DOHH2 (cell line): ENCODE measurements at regions not wholly inside any gene's neighbourhood (a gene's known extent, or its start where the extent isn't known, plus 50 kb on each side); places are given as distances from the start of the nearest gene placed in this dataset.

Experiments used
- H3F3A ChIP-seq: fragments of 200-600 bp; sonication (generic), shearing (Covaris generic); 2 replicates; pipeline ENCODE4 v1.6.0; 2016; ENCODE audit warnings: antibody characterized with exemption, mild to moderate bottlenecking; ENCODE audit not compliant: control insufficient read depth, insufficient read depth
- H3K27ac ChIP-seq: fragments of 200-600 bp; sonication (generic); 2 replicates; pipeline ENCODE4 v1.5.1; 2014; ENCODE audit warnings: low read depth, mild to moderate bottlenecking, low read length, moderate library complexity
- H3K27me3 ChIP-seq: fragments of 200-600 bp; sonication (generic); 2 replicates; pipeline ENCODE4 v1.6.1; 2014; ENCODE audit warnings: mild to moderate bottlenecking, low read length, mixed read lengths; ENCODE audit not compliant: control insufficient read depth
- H3K36me3 ChIP-seq: fragments of 200-600 bp; sonication (generic); 2 replicates; pipeline ENCODE4 v1.6.1; 2014; ENCODE audit warnings: mild to moderate bottlenecking, low read length, moderate library complexity, mixed read lengths; ENCODE audit not compliant: control insufficient read depth
- H3K4me1 ChIP-seq: fragments of 200-600 bp; sonication (generic); 2 replicates; pipeline ENCODE4 v1.6.1; 2014; ENCODE audit warnings: mild to moderate bottlenecking, low read length, mixed read lengths; ENCODE audit not compliant: control insufficient read depth
- H3K4me2 ChIP-seq: fragments of 200-600 bp; sonication (generic); 2 replicates; pipeline ENCODE4 v1.6.0; 2014; ENCODE audit warnings: mild to moderate bottlenecking, low read length, moderate library complexity
- H3K4me3 ChIP-seq: fragments of 200-600 bp; sonication (generic); 2 replicates; pipeline ENCODE4 v1.5.1; 2014; ENCODE audit warnings: mild to moderate bottlenecking, low read length, mixed read lengths
- H3K79me2 ChIP-seq: fragments of 200-600 bp; sonication (generic); 2 replicates; pipeline ENCODE4 v1.6.1; 2014; ENCODE audit warnings: mild to moderate bottlenecking, low read length, mixed read lengths; ENCODE audit not compliant: control insufficient read depth
- H3K9me2 ChIP-seq: fragments of 200-600 bp; sonication (generic); replicated peaks from 2 replicates; pipeline ENCODE4 v1.6.1; 2014; ENCODE audit warnings: mild to moderate bottlenecking, low read length, mixed read lengths; ENCODE audit not compliant: control insufficient read depth
- H3K9me3 ChIP-seq: fragments of 200-600 bp; sonication (generic); 2 replicates; pipeline ENCODE4 v1.6.1; 2014; ENCODE audit warnings: antibody characterized with exemption, low read length, mixed read lengths; ENCODE audit not compliant: control insufficient read depth, insufficient read depth
- H4K20me1 ChIP-seq: fragments of 200-600 bp; sonication (generic); 2 replicates; pipeline ENCODE4 v1.6.0; 2014; ENCODE audit warnings: low read depth, mild to moderate bottlenecking, antibody characterized with exemption, low read length, moderate library complexity; ENCODE audit not compliant: control insufficient read depth, insufficient read depth
- EZH2phosphoT487 ChIP-seq: fragments of 200-600 bp; sonication (generic); IDR thresholded peaks from 2 replicates; pipeline ENCODE4 v1.6.1; 2017; ENCODE audit warnings: borderline replicate concordance, mild to moderate bottlenecking, antibody characterized with exemption, low read length, moderate library complexity, mixed read lengths
- TF ChIP-seq, protein P1 (sequence below): fragments of 200-600 bp; sonication (generic); IDR thresholded peaks from one replicate; pipeline ENCODE4 v1.5.1; 2014; ENCODE audit warnings: antibody characterized with exemption, mild to moderate bottlenecking, low read depth, low read length; ENCODE audit not compliant: poor library complexity, severe bottlenecking

- H3K27ac ChIP-seq: no peak overlapping the region
- no peaks in the 10 kb centered on the region for H3F3A ChIP-seq
- no peaks in the 10 kb centered on the region for H3K9me2 ChIP-seq
- no peak overlapping the region for H3K4me2 ChIP-seq
- peaks cover 5% of the 10 kb centered on the region; the same call in 1 of the 2 replicates for H3K4me1 ChIP-seq
- H3K79me2 ChIP-seq: no peaks in the 10 kb centered on the region
- H3K36me3 ChIP-seq: no peaks in the 10 kb centered on the region
- no peaks in the 10 kb centered on the region for H4K20me1 ChIP-seq
- H3K9me3 ChIP-seq: 0 out of 2 replicates have a peak, but pooled peaks cover 6% of the 10 kb centered on the region
- no peak overlapping the region for H3K4me3 ChIP-seq
- no peaks in the 10 kb centered on the region for H3K27me3 ChIP-seq
- TF ChIP-seq, protein P1, sequence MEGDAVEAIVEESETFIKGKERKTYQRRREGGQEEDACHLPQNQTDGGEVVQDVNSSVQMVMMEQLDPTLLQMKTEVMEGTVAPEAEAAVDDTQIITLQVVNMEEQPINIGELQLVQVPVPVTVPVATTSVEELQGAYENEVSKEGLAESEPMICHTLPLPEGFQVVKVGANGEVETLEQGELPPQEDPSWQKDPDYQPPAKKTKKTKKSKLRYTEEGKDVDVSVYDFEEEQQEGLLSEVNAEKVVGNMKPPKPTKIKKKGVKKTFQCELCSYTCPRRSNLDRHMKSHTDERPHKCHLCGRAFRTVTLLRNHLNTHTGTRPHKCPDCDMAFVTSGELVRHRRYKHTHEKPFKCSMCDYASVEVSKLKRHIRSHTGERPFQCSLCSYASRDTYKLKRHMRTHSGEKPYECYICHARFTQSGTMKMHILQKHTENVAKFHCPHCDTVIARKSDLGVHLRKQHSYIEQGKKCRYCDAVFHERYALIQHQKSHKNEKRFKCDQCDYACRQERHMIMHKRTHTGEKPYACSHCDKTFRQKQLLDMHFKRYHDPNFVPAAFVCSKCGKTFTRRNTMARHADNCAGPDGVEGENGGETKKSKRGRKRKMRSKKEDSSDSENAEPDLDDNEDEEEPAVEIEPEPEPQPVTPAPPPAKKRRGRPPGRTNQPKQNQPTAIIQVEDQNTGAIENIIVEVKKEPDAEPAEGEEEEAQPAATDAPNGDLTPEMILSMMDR: no peak
- TF ChIP-seq EZH2phosphoT487: no peak
Measured at GRCh38 chr13:44088411-44088810, 208.7 kb downstream of the LACC1 start.

DNA sequence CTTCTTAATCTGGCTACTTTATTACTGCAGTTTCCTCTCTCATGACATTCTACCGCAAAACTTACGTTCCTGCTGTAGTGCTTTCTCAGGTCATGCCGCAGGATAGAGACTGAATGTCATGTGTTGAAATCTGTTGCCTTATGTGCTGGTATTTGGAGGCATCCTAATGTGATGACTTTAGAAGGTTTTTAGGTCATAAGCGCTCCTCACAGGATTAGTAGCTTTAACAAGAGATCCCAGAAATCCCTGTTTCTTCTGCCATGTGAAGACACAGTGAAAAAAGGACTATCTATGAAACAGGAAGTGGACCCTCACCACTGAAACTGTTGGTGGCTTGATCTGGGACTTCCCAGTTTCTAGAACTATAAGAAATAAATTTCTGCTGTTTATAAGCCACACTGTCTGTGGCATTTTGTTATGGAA is 209.3 kb downstream of the LACC1 start:
- Histone ChIP-seq H3K9me3 (0 out of 2 replicates have a peak, but pooled peaks cover 6% of the 10 kb centered on the region), H3K9me2 (no peaks in the 10 kb centered on the region), H4K20me1 (no peaks in the 10 kb centered on the region), H3K4me1 (peaks cover 5% of the 10 kb centered on the region; the same call in 1 of the 2 replicates), H3K79me2 (no peaks in the 10 kb centered on the region), H3K4me3 (no peak overlapping the region), H3F3A (no peaks in the 10 kb centered on the region), H3K27ac (no peak overlapping the region), H3K36me3 (no peaks in the 10 kb centered on the region), H3K4me2 (no peak overlapping the region), H3K27me3 (no peaks in the 10 kb centered on the region)
- TF ChIP-seq EZH2phosphoT487: no peak
- TF ChIP-seq, protein P1: no peak

GRCh38 chr13:44089452-44089851 is 209.7 kb downstream of the LACC1 start:
- Histone ChIP-seq H4K20me1 (no peaks in the 10 kb centered on the region), H3F3A (no peaks in the 10 kb centered on the region), H3K4me1 (peaks cover 5% of the 10 kb centered on the region; the same call in 1 of the 2 replicates), H3K9me3 (0 out of 2 replicates have a peak, but pooled peaks cover 6% of the 10 kb centered on the region), H3K36me3 (no peaks in the 10 kb centered on the region), H3K4me2 (no peak overlapping the region), H3K4me3 (no peak overlapping the region), H3K9me2 (no peaks in the 10 kb centered on the region), H3K79me2 (no peaks in the 10 kb centered on the region), H3K27me3 (no peaks in the 10 kb centered on the region), H3K27ac (no peak overlapping the region)
- TF ChIP-seq, protein P1: no peak
- TF ChIP-seq EZH2phosphoT487: no peak
